Sigmoid colon (tissue), 4 donors: ENCODE measurements at regions not wholly inside any gene's neighbourhood (a gene's known extent, or its start where the extent isn't known, plus 50 kb on each side); places are given as distances from the start of the nearest gene placed in this dataset.

Source experiments
- EP300 ChIP-seq, 4 donors: sonication (generic); formaldehyde crosslinking; IDR thresholded peaks; one replicate each; pipeline ENCODE4 v1.6.1; 2017; ENCODE audit warnings: antibody characterized with exemption in 4 of 4
- POLR2AphosphoS5 ChIP-seq, 4 donors: sonication (generic); formaldehyde crosslinking; IDR thresholded peaks; one replicate each; pipeline ENCODE4 v1.6.1; 2017; ENCODE audit warnings: antibody characterized with exemption in 4 of 4
- TF ChIP-seq, protein P1 (sequence below), 4 experiments: fragments of 450-650 bp in 3 of 4; fragments of 200-600 bp in 1 of 4; IDR thresholded peaks; one replicate each; pipeline ENCODE4 v1.5.1; 2016 to 2019; ENCODE audit warnings: antibody characterized with exemption in 4 of 4, mild to moderate bottlenecking in 3 of 4, moderate library complexity in 2 of 4

GRCh38 chr5:101811466-101811865 is 484.6 kb downstream of the SLCO4C1 start:
- TF ChIP-seq, protein P1, sequence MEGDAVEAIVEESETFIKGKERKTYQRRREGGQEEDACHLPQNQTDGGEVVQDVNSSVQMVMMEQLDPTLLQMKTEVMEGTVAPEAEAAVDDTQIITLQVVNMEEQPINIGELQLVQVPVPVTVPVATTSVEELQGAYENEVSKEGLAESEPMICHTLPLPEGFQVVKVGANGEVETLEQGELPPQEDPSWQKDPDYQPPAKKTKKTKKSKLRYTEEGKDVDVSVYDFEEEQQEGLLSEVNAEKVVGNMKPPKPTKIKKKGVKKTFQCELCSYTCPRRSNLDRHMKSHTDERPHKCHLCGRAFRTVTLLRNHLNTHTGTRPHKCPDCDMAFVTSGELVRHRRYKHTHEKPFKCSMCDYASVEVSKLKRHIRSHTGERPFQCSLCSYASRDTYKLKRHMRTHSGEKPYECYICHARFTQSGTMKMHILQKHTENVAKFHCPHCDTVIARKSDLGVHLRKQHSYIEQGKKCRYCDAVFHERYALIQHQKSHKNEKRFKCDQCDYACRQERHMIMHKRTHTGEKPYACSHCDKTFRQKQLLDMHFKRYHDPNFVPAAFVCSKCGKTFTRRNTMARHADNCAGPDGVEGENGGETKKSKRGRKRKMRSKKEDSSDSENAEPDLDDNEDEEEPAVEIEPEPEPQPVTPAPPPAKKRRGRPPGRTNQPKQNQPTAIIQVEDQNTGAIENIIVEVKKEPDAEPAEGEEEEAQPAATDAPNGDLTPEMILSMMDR (IDR thresholded peaks at IDR 0.05): no peak
- TF ChIP-seq POLR2AphosphoS5 (IDR thresholded peaks at IDR 0.05) (no peak), EP300 (IDR thresholded peaks at IDR 0.05) (no peak)
